ENCODE measurements at regions not wholly inside any gene's neighbourhood (a gene's known extent, or its start where the extent isn't known, plus 50 kb on each side); places are given as distances from the start of the nearest gene placed in this dataset.

- ATAC-seq (no peak), DNase-seq (ENCODE audit: low read depth, low spot score) (no peak)
- in situ Hi-C loops (cut with HindIII; ENCODE audit: low pct_unique_long_range_greater_than_20kb, low sequenced_read_pairs): no loop called here
- no peaks in the 10 kb centered on the region for H3K36me3 ChIP-seq (ENCODE audit: control insufficient read depth, insufficient read depth, low read length)
- no peaks in the 10 kb centered on the region for H3K9me3 ChIP-seq (ENCODE audit: control insufficient read depth, insufficient read depth, low read depth, low read length)
- TF ChIP-seq TCF7L2 (IDR thresholded peaks at IDR 0.05; ENCODE audit: low read depth, low read length) (no peak), POLR2AphosphoS5 (IDR thresholded peaks at IDR 0.05; ENCODE audit: low read depth, low read length) (no peak), SIN3A (IDR thresholded peaks at IDR 0.05; ENCODE audit: borderline replicate concordance, insufficient read depth, low read depth, low read length) (no peak), REST (IDR thresholded peaks at IDR 0.05; ENCODE audit: insufficient read depth in 1 of 2, low read depth in 2 of 2, low read length in 1 of 2) (no peak)
- POLR2A ChIA-PET: no interaction called here
- H3K27me3 ChIP-seq (ENCODE audit: control insufficient read depth, insufficient read depth, low read length): no peaks in the 10 kb centered on the region
- H3K27ac ChIP-seq (ENCODE audit: low read length): no peak overlapping the region
- intact Hi-C loops (cut with micrococcal nuclease; ENCODE audit: unreplicated experiment): no loop called here
- no peak overlapping the region for H3K4me3 ChIP-seq (ENCODE audit: low read depth in 2 of 2, low read length in 2 of 2)
- H3K4me1 ChIP-seq (ENCODE audit: control insufficient read depth, insufficient read depth, low read length): no peaks in the 10 kb centered on the region
- no TSS peak for BruUV-seq (replicated peaks)
- CTCF ChIA-PET: no interaction called here
These were observed 439.2 kb downstream of the BTG1 start for GRCh38 chr12:91706466-91706865.

DNA sequence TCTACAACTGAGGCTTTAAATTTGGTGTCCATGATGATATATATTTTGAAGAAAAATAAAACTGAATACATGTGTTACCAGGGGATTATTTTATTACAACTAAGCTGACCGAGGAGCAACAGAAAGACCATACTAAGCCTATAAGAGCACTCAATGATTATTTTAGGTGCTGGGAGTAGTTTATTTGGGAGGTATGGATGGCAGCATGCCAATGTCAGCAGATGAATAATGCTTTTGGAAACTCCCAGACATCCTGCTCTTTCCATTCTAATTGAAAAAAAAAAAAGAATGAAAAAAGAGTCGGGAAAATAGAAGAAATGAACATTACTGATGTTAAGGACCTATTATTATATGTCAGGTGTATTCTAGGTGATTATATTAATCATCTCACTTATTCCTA, 441.2 kb downstream of the BTG1 start:
- BruUV-seq (replicated peaks): no TSS peak
- POLR2A ChIA-PET: no interaction called here
- in situ Hi-C loops (cut with HindIII; ENCODE audit: low pct_unique_long_range_greater_than_20kb, low sequenced_read_pairs): no loop called here

More for the DNA sequence above, 441.2 kb downstream of the BTG1 start:
- H3K27ac ChIP-seq (ENCODE audit: low read length): no peak overlapping the region
- DNase-seq (ENCODE audit: low read depth, low spot score) (no peak), ATAC-seq (no peak)
- intact Hi-C loops (cut with micrococcal nuclease; ENCODE audit: unreplicated experiment): no loop called here
- H3K27me3 ChIP-seq (ENCODE audit: control insufficient read depth, insufficient read depth, low read length): no peaks in the 10 kb centered on the region
- no peak for TF ChIP-seq SIN3A (IDR thresholded peaks at IDR 0.05; ENCODE audit: borderline replicate concordance, insufficient read depth, low read depth, low read length)
- TF ChIP-seq CTCF (IDR thresholded peaks at IDR 0.05): no peak
- TF ChIP-seq REST (IDR thresholded peaks at IDR 0.05; ENCODE audit: insufficient read depth in 1 of 2, low read depth in 2 of 2, low read length in 1 of 2): no peak
- no peak for TF ChIP-seq TCF7L2 (IDR thresholded peaks at IDR 0.05; ENCODE audit: low read depth, low read length)
- no peak for TF ChIP-seq POLR2AphosphoS5 (IDR thresholded peaks at IDR 0.05; ENCODE audit: low read depth, low read length)
- no peaks in the 10 kb centered on the region for H3K9me3 ChIP-seq (ENCODE audit: control insufficient read depth, insufficient read depth, low read depth, low read length)
- H3K36me3 ChIP-seq (ENCODE audit: control insufficient read depth, insufficient read depth, low read length): no peaks in the 10 kb centered on the region
- CTCF ChIA-PET: no interaction called here
- no peaks in the 10 kb centered on the region for H3K4me1 ChIP-seq (ENCODE audit: control insufficient read depth, insufficient read depth, low read length)
- no peak overlapping the region for H3K4me3 ChIP-seq (ENCODE audit: low read depth in 2 of 2, low read length in 2 of 2)
